ENCODE measurements at regions not wholly inside any gene's neighbourhood (a gene's known extent, or its start where the extent isn't known, plus 50 kb on each side); places are given as distances from the start of the nearest gene placed in this dataset.

- no peak for DNase-seq
Measured at GRCh38 chr1:5304702-5305101, 650.3 kb downstream of the AJAP1 start.

- DNase-seq: no peak
Measured at GRCh38 chr1:5298376-5298775, 644.0 kb downstream of the AJAP1 start.

GRCh38 chr1:5297886-5298239 is 643.5 kb downstream of the AJAP1 start:
- DNase-seq: no peak

DNA sequence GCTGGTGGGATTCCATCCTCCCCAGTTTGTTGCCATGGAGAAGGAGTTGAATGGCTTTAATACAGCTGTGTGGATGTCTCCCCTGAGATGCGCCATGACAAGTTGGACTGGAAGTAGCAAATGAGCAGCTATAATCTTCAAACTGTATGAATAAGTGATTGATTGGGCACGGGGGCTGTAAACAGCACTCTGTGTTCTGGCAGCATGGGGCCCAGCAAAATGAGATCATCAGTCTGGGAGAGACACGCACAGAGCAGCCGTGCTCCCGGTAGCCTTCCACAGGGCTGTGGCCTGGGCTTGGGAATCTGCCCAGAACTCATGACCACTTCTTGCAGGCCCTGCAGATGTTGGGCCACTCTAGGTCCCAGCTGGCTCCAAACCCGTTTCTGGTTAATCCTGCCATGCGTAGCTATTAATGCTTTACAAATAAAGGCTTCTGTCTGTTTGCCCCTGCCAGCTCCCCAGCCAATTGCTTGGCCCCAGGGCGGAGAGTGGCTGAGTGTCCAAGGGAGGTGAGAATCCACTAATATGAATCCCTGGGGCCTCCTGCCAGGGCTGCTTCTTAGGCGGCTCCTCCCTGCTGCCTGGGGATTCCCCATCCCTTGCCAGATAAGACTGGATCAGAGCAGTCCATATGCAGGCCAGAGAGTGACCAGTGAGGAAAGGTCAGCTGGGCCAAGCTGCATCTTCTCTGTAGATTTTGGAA is 642.9 kb downstream of the AJAP1 start:
- DNase-seq: no peak

- no peak for DNase-seq
Measured at GRCh38 chr1:5296557-5297179, 642.3 kb downstream of the AJAP1 start.

DNA sequence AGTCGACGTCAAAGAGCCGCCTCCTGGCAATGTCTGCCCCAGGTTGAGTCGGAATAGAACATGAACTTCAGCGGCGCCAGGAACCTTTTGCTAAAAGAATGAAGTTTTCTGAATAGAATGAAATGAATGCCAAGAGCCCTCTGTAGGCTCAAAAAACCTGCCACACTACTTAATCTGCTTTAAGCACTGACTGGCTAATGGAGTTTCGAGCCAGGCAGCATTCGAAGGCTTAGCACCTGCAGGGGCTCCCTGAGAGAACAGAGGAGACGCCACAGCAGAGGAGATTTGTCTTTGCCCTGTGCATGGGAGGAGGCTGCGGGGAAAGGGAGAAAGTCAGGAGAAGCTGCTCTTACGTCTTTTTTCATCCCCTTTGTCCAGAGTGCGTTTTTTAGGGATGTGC is 641.7 kb downstream of the AJAP1 start:
- no peak for DNase-seq

DNA sequence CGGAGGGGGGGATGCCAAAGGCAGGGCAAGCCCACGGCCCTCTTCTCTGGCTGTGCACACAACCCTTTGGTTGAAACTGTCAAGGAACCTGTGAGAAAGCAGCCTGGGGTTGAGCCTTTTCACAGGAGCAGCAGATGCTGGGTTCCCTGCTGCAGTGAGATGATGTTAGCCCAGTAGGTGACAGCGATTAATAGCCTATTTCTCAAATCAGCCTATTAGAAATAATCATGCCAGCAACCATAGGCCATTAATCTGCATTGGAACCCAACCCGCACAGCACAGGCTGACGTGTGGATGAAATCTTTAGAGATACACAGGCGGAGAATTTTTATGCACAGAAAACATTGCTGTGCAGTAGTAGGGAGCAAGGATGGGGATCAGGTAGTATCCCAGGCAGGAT is 637.5 kb downstream of the AJAP1 start:
- no peak for DNase-seq

DNA sequence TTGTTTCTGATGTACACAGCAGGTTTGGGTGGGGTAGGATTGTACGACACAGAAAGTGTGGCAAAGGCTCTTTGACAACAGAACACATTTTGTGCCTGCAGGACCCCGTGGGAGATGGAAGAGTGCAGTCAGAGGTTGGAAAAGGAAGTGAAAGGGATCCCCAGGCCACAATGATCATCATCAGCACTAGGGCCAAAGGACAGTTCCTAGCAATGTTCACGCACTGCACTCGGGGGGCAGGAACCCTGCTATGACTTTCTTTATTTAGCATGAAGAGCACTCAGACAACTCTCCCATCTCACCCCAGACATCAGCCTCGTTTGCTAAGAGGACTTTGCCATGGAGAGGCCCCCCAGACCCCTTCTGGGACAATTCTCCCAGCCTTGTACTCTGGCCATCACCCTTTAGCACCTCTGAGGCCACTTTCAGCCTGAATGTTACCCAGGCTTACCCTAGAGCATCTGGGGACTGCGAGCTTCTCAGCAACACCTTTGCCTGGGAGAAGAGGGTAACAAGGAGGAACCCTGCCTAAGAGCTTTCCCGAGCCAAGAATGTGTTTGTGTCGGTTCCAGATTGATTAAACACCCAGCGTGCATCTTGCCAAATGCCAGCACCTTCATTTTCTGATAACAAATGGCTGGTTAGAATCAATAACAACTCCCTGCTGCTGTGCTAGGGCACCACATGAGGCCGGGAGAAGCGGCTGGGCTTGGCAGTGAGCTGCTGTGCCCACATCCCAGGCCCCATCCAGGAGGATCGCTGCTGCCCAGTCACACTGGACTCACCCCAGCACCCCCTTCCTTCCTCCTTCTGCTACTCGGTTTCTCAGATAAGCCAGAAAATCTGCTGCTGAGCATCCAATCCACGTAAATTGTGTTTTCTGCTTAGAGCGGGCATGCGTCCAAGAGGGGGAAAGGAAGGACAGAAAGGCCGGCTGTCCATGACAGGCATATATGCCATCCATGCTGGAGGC is 633.1 kb downstream of the AJAP1 start:
- DNase-seq: no peak

DNA sequence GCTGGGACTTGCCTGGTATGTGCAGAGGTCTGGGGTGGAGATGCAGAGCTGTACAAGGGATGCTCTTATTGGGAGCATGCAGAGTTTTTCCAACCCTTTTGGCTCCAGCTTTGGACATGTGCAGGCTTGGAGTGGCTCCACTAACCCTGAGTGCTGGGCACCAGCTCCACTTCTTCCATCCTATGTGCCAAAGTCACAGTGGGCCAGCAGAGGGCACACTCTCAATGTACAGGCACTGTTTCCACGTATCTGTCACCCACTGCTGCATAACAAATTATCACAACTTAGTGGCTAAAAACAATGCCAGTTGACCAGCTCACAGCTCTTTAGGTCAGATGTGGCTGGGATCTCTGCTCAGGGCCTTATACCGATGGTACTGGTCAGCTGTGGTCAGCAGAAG is 631.8 kb downstream of the AJAP1 start:
- DNase-seq: peak; percentile 17

DNA sequence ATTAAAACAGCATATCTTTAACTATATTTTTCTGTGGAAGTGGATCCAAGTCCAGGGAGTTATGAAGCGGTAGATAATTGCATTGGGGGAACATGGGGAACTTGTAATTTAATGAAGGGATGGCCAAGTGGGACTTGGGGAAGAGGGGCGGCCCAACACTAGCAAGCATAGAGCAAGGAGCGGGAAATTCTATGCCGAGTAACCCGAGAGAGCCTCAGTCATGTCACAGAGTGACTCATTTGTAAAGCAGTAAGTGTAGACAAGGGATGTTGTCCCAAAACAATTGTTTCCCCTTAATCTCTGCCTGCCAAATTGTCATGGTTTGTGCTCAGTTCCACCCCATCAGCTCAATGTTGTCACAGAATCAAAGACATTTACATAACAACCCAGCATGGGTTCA is 620.1 kb downstream of the AJAP1 start:
- no peak for DNase-seq

DNA sequence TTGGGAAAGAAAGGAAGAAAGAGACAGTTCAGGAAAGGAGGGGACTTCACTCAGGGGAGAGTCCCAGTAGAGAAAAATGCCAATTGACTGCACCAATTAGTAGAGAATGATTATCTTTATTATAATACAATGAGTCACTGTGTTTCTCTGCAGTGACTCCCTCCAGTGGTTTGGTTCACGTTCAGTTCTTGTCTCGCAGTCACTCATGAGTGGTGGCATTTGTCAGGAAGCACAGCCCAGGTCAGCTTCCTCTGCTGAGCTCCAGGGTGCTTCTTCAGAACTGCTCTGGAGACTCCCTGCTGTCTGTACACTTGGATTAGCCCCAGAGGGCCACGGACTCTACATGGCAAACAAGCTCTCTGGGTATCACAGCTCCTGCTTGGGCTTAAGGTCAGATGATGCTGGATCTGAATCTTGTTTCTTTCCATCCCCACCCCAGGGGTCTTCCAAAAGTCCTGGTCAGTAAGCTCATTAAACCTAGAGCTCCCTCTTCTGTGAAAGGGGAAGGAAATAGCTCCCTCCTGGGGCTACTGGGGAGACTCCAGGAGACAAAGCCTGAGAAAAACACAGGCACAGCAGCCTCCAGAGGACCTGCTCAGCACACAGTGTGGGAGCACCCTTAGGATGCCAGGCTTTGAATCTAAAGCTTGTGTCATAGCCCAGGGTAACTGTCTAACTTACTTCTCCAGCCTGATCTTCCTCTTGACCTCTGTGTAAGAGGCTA is 619.0 kb downstream of the AJAP1 start:
- DNase-seq: no peak

DNA sequence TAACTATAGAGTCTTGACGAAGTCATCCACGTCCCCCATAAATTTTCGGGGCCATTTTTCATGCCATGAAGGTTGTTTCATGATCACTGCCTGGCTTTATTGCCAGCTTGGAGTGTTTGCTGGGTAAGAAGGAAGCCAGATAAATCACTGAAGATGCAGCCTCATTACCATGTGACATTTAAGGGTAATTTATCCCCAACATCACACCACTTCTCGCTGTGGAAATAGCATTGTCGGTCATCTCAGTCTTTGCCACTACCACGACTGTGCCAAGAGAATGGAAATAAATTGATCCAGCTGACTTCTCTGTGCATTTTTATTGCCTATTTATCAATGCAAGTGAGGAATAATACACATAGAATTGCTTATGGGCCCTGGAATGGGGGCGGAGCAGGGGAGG is 617.9 kb downstream of the AJAP1 start:
- no peak for DNase-seq

GRCh38 chr1:5271264-5271663 is 616.9 kb downstream of the AJAP1 start:
- no peak for DNase-seq

DNA sequence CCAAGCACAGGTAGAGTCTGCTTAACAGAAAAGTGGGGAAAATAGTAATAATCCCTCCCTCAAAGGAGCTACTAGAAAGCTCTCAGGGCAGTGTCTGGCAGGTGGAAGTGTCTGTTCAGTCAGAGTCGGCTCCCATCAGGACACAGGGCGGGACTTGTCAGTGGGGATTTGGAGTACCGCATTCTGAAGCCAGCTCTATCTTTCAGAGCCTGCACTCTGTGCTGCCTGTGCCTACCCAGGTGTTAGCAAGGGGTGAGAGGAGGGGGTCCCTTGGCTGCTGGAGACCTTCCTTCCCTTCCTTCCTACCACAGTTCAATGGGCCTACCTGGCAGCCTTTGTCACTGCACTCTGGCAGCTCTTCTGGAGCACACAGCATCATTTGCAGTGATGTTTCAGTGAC is 615.5 kb downstream of the AJAP1 start:
- DNase-seq: no peak

- no peak for DNase-seq
Measured at GRCh38 chr1:5267603-5268235, 613.3 kb downstream of the AJAP1 start.

- no peak for DNase-seq
Measured at GRCh38 chr1:5265438-5266075, 611.1 kb downstream of the AJAP1 start.

DNA sequence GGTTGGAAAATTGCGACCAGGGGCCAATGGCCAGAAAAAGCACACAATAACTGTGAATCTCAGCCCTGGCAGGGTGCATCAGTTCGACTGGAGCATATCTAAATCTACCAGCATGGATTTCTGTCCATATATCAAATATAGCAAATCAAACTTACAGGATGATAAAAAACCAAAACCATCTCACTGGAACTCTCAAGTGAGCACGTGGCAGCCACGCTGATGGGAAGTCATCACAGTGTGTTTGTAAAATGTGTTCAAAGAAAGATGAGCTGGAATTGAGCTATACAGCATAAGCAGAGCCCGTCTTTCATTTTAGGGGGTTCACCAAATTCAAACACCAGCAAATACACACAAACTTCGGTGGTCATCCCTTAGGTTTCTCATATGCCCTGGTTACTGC is 610.1 kb downstream of the AJAP1 start:
- no peak for DNase-seq

- DNase-seq: no peak
Measured at GRCh38 chr1:5256793-5257192, 602.4 kb downstream of the AJAP1 start.

DNA sequence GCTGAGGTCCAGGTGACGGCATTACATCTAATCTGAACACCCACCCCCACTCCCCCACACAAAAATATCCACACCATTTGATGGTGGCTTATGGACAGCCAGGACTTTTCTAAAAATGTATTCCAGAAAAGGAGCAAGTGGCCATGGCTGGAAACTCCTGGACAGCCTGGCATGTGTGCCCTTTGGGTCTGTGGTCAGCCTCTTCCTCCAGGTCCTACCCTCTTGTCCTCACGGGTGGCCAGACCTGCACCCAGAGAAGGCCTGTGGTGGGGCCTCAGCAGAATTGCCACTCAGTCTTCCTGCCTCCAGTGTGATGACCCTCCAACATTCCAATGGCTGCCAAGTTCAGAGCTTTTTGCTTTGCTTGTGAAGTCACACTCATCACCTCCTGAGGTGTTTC is 600.6 kb downstream of the AJAP1 start:
- DNase-seq: no peak

DNA sequence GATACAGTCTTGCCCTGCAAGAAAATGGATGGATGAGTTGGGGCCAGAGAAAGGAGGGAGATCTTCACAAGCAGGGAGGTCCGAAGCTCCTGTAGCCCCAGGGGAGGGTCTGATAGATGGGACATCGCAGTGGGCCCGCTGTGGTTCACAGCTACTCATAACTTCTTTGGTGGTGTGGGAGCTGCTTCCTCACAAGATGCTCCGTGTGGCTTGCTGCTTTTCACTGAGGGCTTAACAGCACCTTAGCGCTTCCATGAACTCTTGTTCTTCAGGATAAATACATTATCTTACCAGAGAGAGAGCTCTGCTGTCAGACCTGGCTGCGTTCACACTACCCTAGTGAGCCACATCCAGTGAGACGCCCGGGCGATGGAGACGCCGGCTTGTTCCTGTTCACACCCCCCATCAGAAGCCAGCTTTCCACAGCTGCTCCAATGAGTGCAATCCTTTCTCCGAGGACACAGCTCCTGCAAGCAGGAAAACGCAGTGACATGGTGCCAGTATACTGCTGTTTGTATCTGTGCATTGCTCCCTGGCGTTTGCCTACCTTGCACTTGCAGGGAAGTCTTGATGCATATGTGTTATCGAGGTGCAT is 599.8 kb downstream of the AJAP1 start:
- no peak for DNase-seq

- no peak for DNase-seq
Measured at GRCh38 chr1:5253036-5253435, 598.6 kb downstream of the AJAP1 start.

DNA sequence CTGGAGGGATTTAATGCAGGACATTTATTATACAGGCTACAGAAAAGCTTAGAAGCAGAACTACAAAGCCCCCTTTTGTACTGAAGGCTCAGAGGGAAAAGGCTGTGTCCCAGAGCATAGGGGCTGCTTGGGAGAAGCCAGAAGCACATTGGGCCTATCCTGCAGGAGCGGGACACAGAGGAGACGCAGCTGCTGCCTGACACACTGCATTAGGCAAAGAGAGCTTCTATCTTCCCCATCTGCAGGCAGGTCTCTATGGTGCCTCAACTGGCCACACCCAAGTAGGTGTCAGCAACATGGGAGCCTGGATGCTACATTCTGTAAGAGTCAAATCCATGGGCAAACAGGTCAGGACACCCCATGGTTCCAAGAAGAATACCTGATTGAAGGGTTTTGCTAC is 595.9 kb downstream of the AJAP1 start:
- no peak for DNase-seq

Measured in CD4-positive, alpha-beta T cell treated with Interleukin-4 for 4 hours (primary cell).